Activated T-cell treated with anti-CD3 and anti-CD28 coated beads for 4 hours (primary cell): ENCODE measurements at regions not wholly inside any gene's neighbourhood (a gene's known extent, or its start where the extent isn't known, plus 50 kb on each side); places are given as distances from the start of the nearest gene placed in this dataset.
"Not testable (repeated sequence)": the region's sequence is repeated elsewhere in the genome, so short reads cannot be mapped to it uniquely, and the experiment has no call there.

ENCODE experiments used
- DNase-seq: peaks from one replicate; pipeline ENCODE4 v3.0.0-alpha.2; 2020

DNA sequence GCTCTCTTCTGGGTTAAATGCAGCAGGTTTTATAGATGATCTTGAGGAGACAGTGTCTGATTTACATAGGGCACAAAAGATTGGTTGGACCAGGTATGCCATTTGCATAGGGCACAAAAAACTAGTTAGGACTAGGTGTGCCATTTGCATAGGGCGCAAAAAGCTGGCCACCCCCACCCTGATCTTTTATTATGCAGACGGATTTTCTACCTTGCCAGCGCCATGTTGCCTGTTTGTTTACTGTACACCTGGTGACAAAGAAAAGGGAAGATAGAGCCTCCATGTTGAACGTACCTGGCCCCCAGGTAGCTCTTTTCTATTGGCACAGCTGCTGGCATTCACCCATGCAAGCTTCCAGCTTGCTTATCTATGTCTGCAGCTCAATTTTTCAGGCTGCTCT is 790.4 kb downstream of the TTLL7 start:
- DNase-seq = not testable (repeated sequence)

DNA sequence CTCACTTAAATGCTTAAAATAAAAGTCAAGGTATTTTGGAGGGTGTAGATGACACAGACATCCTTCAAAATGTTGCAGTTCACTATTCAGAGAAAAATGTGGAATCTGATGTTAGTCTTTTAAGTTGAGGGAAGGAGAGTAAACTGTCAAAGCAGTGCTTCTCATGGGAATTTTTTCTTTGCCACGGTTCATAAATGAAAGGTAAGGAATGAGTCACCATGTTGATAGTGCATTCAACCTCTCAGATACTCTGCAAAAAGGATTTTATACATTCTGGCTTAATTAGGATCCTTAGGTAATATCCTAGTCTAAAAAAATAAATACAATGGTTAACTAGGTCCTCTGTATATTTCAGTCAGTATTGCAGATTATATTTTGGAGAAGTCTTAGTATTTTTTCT is 804.3 kb downstream of the TTLL7 start:
- not testable (repeated sequence) for DNase-seq

DNA sequence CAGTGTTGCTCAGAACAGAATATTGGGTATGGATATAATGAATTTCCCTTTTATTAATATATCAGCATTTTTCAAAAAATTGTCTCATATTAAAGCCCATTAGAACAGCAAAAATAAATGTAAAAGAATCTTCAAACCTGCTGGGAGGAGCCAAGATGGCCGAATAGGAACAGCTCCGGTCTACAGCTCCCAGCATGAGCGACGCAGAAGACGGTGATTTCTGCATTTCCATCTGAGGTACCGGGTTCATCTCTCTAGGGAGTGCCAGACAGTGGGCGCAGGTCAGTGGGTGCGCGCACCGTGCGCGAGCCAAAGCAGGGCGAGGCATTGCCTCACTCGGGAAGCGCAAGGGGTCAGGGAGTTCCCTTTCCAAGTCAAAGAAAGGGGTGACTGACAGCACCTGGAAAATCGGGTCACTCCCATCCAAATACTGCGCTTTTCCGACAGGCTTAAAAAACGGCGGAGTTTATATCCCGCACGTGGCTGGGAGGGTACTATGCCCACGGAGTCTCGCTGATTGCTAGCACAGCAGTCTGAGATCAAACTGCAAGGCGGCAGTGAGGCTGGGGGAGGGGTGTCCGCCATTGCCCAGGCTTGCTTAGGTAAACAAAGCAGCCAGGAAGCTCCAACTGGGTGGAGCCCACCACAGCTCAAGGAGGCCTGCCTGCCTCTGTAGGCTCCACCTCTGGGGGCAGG is 816.8 kb downstream of the TTLL7 start:
- not testable (repeated sequence) for DNase-seq

DNA sequence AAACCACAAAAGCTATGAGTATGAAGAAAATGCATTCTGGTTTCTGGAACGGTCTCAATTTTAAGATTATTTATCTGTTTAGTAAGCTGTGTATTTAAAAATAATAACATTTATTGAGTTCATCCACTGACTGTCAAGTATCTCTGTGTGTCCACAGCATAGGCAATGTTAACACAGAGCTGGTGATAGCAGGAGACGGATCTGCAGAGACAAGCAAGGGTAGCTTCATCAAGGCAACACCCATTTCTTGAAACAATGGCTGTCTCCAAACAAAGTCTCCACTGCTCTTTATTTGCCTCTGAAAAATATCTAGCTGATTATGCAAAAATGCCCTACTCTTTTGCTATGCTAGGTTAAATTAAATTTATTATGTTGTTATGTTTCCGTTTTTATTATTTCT is 818.3 kb downstream of the TTLL7 start:
- DNase-seq = not testable (repeated sequence)

DNA sequence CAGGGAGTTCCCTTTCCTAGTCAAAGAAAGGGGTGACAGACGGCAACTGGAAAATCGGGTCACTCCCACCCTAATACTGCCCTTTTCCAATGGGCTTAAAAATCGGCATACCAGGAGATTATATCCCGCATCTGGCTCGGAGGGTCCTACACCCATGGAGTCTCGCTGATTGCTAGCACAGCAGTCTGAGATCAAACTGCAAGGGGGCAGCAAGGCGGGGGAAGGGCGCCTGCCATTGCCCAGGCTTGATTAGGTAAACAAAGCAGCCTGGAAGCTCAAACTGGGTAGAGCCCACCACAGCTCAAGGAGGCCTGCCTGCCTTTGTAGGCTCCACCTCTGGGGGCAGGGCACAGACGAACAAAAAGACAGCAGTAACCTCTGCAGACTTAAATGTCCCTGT is 831.3 kb downstream of the TTLL7 start:
- not testable (repeated sequence) for DNase-seq

DNA sequence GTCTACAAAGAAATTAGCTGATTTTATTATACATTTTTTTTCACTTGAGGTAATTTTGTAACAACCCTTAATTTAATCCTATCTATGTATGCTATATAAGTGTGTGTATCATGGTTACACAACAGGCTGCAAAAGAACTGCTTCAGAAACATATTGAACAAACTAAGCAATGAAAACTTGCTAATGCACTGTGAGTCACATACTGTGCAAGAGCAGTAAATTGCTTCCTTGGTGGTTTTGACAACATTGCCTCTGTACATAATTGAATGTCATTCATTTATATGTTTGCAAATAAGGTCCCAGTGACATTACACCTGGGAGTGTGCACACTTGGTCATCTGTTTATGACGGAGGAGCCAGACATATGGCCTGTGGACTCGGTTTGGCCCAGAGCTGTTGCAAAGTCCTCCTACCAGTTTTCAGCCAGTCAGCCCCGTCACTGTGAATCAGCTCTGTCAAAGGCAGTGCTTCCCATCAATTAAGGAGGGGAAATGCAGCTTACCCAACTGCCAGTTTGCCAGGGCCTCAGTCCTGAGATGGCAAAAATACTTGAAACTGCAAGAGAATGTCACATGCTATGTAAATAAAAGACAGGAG is 835.0 kb downstream of the TTLL7 start:
- not testable (repeated sequence) for DNase-seq

DNA sequence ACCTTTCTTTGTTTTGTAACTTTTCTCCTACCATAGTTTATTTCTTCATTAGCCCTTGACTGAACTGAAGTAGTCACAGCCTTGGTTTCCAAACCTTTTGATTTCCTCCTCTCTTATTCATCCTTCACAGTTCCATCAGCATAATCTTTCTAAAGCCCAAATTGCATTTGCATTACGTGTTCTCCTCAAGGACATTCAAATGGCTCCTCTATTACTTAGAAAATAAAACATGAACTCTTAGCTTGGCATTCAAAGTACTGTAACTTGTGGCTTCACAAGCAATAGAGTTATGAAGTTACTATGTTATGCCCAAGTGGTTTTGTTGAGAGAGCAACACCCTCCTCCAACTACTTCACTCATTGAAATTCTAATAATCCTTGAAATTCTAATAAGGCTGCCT is 840.0 kb downstream of the TTLL7 start:
- not testable (repeated sequence) for DNase-seq

DNA sequence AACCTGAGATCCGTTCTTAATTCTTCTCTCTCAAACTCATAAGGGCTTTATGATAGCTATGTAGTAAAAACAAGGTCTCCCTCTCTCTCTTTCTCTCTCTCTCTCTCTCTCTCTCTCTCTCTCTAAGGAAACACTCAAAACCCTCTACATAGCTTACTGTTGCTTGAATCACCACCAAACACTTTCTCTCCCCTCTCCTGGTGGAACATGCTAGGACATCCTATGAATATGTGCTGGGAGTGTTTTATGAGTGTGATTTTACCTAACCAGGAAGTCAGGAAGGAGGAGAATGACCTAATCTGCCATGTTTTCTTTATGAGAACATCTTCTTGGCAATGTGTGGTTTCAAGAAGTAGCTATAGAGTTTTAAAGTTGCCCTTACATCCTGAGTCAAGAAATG is 844.6 kb downstream of the TTLL7 start:
- DNase-seq = not testable (repeated sequence)

DNA sequence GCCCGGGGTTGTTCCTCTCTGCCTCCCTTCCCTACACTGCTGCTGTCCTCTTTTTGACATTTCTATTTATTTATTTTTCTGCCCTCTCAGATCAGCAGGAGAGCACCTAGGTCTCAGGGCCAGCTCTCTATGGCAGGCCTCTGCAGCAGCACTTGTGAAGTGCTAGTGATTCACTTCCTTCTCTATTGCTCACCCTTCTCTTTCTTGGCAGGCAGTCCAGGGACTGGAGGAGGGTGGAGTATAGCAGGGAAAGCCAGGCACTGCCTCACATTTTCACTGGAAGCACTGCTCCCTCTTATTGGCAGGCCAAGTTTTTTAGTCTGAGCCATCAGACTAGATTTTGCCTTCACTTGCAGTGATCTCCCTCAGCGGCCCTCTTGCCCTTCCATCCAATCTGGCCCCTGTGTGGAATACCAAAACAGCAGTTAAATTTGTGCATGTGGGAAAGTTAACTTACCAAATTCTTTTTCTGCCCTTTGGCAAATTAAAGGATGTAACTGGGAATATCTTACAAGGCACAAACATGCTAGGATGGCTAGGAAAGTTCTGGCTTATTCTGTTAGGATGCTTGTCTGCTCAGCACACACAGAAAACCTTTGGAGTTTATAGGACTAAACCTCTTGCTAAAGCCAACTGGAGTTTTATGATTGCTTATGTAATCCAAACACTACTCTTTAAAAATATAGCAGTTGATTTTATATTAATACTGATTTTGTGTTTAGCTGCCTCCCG is 847.6 kb downstream of the TTLL7 start:
- DNase-seq = not testable (repeated sequence)

DNA sequence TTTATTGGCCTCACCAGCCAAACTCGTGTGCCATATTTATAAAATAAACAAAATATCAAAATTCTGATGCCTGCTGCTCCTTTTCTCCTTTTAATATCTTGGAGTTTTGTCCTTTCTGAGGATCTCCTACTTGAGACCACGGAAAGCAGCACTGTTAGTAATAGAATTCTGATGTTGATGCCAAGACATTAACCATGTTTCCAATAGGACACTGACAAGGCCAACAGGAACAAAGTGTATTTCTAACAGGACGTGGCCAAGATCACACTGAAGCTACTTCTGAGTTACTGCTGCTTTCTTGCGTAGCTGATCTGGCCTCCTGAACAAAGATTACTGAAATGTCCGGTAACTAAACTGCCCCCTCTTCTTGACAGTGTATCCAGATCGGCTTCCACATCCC is 848.5 kb downstream of the TTLL7 start:
- DNase-seq = not testable (repeated sequence)

DNA sequence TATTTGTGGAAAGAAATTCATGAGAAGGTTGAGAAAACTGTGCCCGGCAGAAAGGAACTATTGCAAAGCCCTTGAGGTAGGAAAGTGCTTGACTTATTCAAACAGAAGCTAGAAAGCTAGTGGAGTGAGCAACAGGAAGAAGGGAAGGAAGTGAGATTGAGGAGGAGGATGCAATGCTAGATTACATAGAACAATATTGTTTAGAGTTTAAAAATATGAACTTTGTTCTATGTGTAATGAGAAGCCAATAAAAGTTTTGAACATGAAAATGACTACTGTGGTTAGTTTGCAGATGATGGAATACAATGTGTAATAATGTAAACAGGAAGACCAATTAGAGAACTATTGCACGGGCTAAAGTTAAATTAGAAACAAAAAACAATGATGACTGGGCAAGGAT is 853.1 kb downstream of the TTLL7 start:
- DNase-seq = not testable (repeated sequence)

DNA sequence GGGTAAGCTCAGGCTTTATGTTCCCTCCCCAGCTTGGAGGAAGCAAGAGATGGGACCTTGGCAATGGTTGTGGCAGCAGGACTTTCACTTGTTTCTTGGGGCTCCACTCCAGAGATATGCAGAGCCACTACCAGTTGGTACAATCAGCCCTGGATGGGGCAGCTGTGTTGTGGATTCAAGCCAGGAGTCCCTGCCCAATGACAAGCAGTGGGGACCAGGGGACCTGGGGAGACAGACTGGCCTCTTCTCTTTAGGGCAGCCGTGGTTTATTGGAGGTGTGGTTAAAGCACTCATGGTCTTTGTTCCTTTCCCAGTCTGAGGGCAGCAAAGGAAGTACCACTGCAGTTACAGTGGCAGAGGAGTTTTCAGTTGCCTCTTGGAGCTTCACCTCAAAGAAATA is 856.1 kb downstream of the TTLL7 start:
- DNase-seq = not testable (repeated sequence)

DNA sequence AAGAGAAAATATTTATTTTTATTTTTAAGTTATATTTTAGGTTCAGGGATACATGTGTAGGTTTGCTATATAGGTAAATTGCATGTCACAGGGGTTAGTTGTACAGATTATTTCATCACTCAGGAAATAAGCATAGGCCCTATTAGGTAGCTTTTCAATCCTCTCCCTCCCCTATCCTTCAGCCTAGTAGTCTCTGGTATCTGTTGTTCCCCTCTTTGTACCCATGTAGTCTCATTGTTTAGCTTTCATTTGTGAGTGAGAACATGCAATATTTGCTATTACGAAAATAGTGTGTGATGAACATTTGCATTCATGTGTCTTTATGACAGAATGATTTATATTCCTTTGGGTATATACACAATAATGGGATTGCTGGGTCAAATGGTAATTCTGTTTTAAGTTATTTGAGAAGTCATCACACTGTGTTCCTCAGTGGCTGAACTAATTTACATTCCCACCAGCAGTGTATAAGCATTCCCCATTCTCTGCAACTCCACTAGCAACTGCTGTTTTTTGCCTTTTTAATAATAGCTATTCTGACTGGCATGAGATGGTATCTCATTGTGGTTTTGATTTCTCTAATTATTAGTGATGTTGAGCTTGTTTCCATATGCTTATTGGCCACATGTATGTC is 863.3 kb downstream of the TTLL7 start:
- DNase-seq = not testable (repeated sequence)

DNA sequence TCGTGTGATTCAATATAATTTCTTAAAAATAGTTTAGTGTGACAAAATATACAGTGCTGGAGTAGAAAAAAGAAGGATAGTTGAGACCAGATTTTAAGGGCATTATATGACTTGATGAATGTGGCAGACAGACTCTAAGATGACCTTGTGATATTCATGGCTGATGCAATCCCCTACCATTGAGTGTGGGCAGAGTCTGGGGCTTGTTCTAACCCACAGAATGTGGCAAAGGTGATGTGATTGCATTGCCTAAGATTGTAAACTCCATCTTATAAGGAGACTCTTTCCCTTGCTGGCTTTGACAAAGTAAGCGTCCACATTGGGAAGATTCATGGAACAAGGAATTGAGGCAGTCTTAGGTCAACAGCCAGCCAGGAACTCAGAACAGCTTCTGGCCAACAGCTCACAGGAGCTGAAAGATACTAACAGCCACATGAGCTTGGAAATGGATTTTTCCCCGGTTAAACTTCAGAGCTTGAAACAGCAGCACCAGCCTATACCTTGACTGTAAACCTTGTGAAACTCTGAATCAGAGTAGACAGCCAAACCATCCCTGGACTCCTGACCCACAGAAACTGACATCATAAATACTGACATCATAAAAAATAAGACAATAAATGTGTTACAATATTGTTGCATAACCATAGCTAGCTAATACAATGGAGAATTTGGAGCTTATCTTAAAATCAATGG is 864.5 kb downstream of the TTLL7 start:
- DNase-seq = not testable (repeated sequence)

DNA sequence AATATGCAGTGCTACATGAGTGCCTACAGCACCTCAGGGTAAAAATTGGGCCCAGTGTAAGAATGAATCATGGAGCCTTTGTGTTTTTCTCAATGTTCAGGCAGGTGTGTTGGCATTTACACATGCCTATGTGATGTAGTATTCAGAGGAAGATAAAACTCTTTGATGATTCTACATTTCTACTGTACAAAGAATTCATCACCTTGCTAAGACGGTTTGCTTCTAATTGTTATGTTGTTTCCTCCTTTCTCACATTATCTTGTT is 867.3 kb downstream of the TTLL7 start:
- DNase-seq = no peak

DNA sequence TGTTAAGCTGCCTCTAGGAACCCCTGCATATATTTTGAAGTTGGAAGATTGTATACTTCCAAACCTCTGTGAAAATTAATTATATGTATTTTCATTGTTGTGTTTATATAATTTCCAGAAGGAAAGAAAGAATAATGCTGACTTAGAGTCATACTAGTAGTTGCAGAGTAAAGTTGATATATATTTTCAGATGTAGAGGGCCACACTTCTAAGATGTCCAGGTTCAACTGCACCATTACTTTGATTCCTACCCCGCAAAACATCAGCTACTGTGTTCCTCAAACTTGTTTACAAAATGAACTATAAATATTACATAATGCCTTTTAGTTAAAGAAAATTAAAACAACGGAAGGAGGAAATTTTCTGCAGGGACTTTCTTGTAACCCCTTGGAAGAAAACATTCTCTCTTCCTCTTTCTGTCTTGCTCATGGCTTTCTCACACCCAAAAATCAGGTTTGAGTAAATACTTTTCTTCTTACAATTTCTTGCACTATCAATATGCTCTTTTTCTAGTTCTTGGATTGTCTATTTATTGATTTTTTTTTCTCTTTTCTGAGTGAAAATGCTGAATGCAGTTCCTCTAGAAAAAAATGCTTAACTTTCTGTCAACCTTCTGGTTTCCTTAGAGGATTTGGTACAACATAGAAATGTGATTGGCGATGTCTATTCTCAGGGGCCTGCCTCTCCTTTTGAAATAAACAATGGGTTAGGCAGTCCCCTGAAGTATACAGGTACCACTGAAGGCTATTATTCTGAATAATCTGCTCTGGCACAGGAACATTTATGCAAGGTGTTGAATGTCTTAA is 867.8 kb downstream of the TTLL7 start:
- no peak for DNase-seq

DNA sequence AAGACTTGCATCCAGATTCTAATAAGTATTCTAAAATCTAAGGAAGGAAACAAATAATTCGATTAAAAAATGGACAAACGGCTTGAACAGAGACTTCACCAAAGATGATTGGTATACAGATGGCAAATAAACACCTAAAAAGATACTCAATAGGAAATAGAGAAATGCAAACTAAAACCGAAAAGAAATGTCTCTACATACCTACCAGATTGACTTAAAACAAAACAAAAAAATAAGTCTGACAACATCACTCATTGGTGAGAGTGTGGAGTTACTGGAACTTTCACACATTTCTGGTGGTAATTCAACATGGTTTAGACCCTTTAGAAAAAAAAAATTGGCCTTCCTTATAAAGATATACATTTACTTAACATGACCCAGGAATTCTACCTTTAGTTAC is 869.8 kb downstream of the TTLL7 start:
- DNase-seq = no peak

DNA sequence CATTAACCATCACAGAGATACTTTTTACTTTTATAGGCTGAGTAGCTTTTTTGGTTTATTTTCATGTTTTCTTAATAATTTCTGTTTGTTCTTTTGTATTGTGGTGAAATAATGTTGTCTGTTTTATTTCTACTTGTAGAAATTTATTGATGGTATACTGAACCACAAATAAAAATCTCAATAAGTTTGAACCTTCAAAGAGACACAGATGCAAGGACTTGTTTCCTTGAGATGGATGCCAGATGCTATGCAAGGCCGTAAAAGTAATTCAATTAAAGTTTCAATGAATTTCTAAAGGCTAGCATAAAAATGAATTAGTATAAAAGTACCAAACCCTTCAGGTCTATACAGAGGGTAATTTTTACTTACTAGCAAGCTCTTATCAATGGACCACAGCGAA is 873.5 kb downstream of the TTLL7 start:
- no peak for DNase-seq

DNA sequence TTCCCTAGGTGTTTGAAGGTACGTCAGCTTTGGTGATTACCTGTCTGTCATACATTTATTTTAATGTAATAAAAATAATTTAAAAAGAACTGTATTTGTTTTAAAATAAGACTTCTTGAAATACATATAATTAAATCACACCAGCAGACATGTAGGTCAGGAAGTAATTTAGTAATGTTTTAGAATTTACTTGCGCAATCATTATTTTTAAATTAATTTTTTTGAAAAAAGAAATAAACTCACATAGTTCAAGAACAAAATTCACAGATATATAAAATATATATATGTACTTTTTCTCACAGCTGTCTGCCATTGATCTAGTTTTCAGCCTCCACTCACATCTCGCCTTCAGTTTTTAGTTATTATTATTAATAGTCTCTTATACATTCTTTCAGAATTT is 875.9 kb downstream of the TTLL7 start:
- no peak for DNase-seq

DNA sequence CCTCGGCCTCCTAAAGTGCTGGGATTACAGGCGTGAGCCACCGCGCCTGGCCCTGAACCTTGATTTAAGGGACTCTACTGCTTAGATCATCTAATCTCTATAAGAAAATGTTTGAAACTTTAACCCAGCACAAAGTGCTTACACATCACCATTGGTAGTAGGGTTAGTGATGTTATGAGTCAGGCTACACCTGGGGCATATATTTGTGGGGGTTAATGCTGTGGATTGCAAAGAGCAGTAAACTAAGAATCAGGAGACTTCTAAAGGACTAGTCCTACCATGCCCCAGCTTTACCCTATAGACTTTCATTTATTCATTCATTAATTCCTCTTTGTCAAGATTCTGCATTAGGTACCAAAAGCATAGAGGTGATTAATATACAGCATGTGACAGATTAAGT is 880.5 kb downstream of the TTLL7 start:
- no peak for DNase-seq

DNA sequence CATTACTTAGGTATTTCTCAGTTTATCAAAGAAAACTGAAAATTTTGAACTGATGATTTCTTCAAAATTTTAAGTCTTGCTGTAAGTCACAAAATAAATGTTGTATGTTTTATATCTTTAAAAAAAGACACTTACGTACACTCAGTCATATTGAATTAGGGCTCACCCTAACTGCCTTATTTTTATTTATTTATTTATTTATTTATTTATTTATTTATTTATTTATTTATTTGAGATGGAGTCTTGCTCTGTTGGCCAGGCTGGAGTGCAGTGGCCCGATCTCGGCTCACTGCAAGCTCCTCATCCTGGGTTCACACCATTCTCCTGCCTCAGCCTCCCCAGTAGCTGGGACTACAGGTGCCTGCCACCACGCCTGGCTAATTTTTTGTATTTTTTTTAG is 881.9 kb downstream of the TTLL7 start:
- DNase-seq = not testable (repeated sequence)

DNA sequence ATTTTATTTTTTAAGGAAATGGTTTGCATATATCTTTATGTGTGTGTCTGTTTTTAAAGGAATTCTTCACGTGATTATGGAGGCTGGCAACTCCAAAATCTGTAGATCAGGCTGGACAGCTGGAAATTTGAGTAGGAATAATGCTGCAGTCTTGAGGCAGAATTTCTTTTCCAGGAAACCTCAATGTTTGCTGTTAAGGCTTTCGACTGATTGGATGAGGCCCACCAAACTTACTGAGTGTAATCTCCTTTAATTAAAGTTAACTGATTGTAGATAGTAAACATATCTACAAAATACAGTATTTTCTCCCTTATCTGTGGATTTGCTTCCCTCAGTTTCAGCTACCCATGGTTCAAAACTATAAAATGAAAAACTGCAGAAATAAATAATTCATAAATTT is 883.1 kb downstream of the TTLL7 start:
- DNase-seq = no peak
